ENCODE measurements at regions not wholly inside any gene's neighbourhood (a gene's known extent, or its start where the extent isn't known, plus 50 kb on each side); places are given as distances from the start of the nearest gene placed in this dataset.

DNA sequence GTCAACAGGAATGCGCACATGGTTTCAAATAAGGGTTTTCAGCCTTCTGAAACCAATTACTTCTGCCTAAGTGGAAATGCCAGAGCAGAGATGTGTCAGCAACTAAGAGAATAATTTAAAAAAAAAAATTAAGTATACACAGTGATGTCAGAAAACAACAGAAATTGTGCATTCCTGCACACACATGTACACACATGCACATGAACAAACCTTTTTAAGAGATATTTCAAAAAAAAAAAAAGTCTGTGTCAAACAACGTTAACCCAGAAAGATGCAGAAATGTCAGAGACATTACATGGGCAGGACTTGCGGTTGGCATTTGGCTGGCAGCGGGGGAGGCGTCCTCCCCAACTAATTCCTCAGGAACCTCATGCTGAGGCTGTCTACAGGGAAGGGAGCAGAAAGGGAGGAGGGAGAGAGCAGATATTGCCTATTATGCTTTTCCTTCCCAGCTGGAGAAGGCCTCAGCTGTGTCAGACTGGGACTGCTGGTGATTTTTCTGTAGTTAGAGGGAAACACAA is 536.9 kb upstream of the WWC1 start (continued):
- TF ChIP-seq CTCF (IDR thresholded peaks at IDR 0.05; ENCODE audit: low read depth, low read length, missing input control) (no peak), SP1 (IDR thresholded peaks at IDR 0.05) (no peak)

DNA sequence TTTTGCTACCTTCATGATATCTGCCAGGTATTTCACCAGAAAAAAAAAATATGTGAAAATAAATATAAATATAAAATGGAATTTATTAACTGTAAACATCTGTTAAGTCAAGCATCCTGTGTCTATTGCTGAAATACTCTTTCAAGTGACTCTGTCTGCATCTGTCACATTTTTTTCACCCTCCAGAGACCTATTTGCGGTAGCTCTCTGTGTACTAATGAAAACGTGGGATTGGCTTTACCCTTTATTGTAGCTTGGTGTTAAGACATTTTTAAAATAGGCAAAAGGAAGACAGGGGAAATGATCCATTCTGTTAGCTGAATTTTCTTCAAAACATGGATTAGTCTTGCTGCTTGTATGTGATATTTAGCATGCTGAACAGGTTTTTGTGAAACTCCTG is 536.0 kb upstream of the WWC1 start:
- Histone ChIP-seq H3K27me3 (ENCODE audit: control insufficient read depth in 4 of 4, insufficient read depth in 4 of 4, low read length in 3 of 4) (no peaks in the 10 kb centered on the region), H3K4me1 (ENCODE audit: control insufficient read depth in 4 of 4, insufficient read depth in 4 of 4, low read length in 3 of 4) (no peaks in the 10 kb centered on the region), H3K9ac (ENCODE audit: low read depth in 1 of 2, low read length in 2 of 2) (no peak overlapping the region), H3K27ac (ENCODE audit: low read depth in 1 of 2, low read length in 2 of 2) (no peak overlapping the region), H3K36me3 (ENCODE audit: control insufficient read depth in 4 of 4, insufficient read depth in 3 of 4, low read depth in 1 of 4, low read length in 3 of 4) (no peaks in the 10 kb centered on the region), H3K4me3 (ENCODE audit: low read depth in 1 of 3, low read length in 3 of 3) (no peak overlapping the region), H3K9me3 (ENCODE audit: control insufficient read depth in 4 of 4, low read length in 3 of 4) (no peaks in the 10 kb centered on the region)
- WGBS = 58% methylated on average over 2 of the region's 2 CpGs
- TF ChIP-seq GABPA (IDR thresholded peaks at IDR 0.05 in 1 of 2, conservative IDR thresholded peaks at IDR 0.05 in 1 of 2) (no peak), NR2F2 (IDR thresholded peaks at IDR 0.05) (no peak), EGR1 (IDR thresholded peaks at IDR 0.05; ENCODE audit: low read depth in 2 of 2) (no peak), FOXA1 (IDR thresholded peaks at IDR 0.05) (no peak), SP1 (IDR thresholded peaks at IDR 0.05) (no peak), ZBTB33 (IDR thresholded peaks at IDR 0.05) (no peak), HNF4A (conservative IDR thresholded peaks at IDR 0.05) (no peak), RXRA (IDR thresholded peaks at IDR 0.05) (no peak)
- TF ChIP-seq, protein P1, sequence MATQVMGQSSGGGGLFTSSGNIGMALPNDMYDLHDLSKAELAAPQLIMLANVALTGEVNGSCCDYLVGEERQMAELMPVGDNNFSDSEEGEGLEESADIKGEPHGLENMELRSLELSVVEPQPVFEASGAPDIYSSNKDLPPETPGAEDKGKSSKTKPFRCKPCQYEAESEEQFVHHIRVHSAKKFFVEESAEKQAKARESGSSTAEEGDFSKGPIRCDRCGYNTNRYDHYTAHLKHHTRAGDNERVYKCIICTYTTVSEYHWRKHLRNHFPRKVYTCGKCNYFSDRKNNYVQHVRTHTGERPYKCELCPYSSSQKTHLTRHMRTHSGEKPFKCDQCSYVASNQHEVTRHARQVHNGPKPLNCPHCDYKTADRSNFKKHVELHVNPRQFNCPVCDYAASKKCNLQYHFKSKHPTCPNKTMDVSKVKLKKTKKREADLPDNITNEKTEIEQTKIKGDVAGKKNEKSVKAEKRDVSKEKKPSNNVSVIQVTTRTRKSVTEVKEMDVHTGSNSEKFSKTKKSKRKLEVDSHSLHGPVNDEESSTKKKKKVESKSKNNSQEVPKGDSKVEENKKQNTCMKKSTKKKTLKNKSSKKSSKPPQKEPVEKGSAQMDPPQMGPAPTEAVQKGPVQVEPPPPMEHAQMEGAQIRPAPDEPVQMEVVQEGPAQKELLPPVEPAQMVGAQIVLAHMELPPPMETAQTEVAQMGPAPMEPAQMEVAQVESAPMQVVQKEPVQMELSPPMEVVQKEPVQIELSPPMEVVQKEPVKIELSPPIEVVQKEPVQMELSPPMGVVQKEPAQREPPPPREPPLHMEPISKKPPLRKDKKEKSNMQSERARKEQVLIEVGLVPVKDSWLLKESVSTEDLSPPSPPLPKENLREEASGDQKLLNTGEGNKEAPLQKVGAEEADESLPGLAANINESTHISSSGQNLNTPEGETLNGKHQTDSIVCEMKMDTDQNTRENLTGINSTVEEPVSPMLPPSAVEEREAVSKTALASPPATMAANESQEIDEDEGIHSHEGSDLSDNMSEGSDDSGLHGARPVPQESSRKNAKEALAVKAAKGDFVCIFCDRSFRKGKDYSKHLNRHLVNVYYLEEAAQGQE (IDR thresholded peaks at IDR 0.05) = no peak
- DNase-seq (ENCODE audit: low spot score) = no peak

DNA sequence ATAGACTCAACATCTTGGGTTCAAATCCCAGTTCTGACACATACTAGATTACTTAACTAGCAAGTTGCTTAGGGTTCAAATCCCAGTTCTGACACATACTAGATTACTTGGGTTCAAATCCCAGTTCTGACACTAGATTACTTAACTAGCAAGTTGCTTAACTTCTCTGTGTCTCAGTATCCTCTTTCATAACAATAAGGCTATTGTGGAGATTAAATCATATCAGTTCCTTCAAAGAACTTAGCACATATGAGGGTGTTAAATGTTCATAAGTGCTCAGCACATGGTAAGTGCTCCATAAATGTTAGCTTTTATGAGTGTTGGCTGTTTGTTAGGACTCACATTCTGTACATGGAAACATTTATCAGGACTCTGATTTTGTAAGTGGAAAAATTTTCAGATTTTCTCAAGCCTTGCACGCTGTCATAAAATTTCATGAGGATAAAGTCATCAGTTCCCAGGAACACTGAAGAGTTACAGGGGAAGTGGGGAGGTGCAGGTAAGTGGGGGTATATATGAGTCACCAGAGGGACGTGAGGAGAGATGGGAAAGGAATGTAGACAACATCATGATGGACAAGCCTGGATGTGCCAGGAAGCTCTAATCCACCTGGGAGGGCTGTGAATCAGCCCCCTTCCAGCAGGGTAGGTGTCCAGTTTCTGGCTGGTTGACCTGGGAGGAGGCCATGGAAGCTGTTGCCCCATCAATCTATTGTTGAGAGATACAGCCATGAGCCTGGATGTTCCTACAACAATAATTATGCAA is 532.2 kb upstream of the WWC1 start:
- peaks cover 0 to 2% (median 0%) of the 10 kb centered on the region in 4 donors for H3K9me3 ChIP-seq (ENCODE audit: control insufficient read depth in 4 of 4, low read length in 3 of 4)
- H3K27me3 ChIP-seq (ENCODE audit: control insufficient read depth in 4 of 4, insufficient read depth in 4 of 4, low read length in 3 of 4) = no peaks in the 10 kb centered on the region
- H3K27ac ChIP-seq (ENCODE audit: low read depth in 1 of 2, low read length in 2 of 2) = no peak overlapping the region
- WGBS = 66% methylated on average over 2 of the region's 2 CpGs
- no peak overlapping the region for H3K4me3 ChIP-seq (ENCODE audit: low read depth in 1 of 3, low read length in 3 of 3)
- no peaks in the 10 kb centered on the region for H3K4me1 ChIP-seq (ENCODE audit: control insufficient read depth in 4 of 4, insufficient read depth in 4 of 4, low read length in 3 of 4)
- no peak overlapping the region for H3K9ac ChIP-seq (ENCODE audit: low read depth in 1 of 2, low read length in 2 of 2)
- no peaks in the 10 kb centered on the region for H3K36me3 ChIP-seq (ENCODE audit: control insufficient read depth in 4 of 4, insufficient read depth in 3 of 4, low read depth in 1 of 4, low read length in 3 of 4)
- DNase-seq (ENCODE audit: low spot score) = no peak
- TF ChIP-seq, protein P2, sequence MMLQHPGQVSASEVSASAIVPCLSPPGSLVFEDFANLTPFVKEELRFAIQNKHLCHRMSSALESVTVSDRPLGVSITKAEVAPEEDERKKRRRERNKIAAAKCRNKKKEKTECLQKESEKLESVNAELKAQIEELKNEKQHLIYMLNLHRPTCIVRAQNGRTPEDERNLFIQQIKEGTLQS (IDR thresholded peaks at IDR 0.05) = no peak
- TF ChIP-seq FOXA1 (IDR thresholded peaks at IDR 0.05) = no peak
- no peak for TF ChIP-seq GABPA (IDR thresholded peaks at IDR 0.05 in 1 of 2, conservative IDR thresholded peaks at IDR 0.05 in 1 of 2)
- no peak for TF ChIP-seq CTCF (IDR thresholded peaks at IDR 0.05; ENCODE audit: low read depth, low read length, missing input control)
- no peak for TF ChIP-seq ZBTB33 (IDR thresholded peaks at IDR 0.05)
- TF ChIP-seq MAX (IDR thresholded peaks at IDR 0.05) = no peak
- TF ChIP-seq NR2F2 (IDR thresholded peaks at IDR 0.05) = no peak
- no peak for TF ChIP-seq YY1 (IDR thresholded peaks at IDR 0.05)
- no peak for TF ChIP-seq JUND (IDR thresholded peaks at IDR 0.05)
- no peak for TF ChIP-seq HNF4G (IDR thresholded peaks at IDR 0.05)
- no peak for TF ChIP-seq FOXA2 (IDR thresholded peaks at IDR 0.05)
- TF ChIP-seq RAD21 (IDR thresholded peaks at IDR 0.05) = no peak

Data from liver (tissue), 8 donors.